ENCODE measurements at regions not wholly inside any gene's neighbourhood (a gene's known extent, or its start where the extent isn't known, plus 50 kb on each side); places are given as distances from the start of the nearest gene placed in this dataset.

DNA sequence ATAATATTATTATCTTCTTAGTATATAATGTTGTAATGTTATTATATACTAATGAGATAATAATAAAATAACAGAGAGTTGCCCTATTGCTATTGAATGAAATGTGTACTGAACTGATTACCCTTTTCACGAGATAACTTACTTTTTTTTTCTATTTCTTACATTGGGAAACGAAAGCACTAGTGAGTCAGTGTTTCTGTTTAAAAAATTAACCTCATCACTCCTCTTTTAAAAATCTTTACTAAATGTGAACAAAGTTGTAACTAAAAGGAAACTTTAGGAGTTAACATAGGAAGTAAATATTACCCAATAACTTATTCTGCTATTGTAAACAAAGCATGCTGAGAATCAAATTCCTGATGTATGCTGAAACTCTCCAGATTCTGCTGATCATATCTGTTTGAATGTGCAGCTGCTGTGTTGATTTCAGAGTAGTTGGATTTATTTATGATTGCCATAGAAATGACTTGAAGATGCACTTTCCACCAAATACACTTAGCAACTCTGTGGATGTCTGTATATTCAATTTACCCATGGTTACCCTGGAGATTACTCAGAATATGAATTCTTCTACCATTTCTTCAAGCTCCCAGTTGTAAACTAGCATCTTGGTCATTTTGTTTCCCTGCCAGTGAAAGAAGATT, 523.4 kb downstream of the TENT5A start (continued):
- TF ChIP-seq, protein P1, sequence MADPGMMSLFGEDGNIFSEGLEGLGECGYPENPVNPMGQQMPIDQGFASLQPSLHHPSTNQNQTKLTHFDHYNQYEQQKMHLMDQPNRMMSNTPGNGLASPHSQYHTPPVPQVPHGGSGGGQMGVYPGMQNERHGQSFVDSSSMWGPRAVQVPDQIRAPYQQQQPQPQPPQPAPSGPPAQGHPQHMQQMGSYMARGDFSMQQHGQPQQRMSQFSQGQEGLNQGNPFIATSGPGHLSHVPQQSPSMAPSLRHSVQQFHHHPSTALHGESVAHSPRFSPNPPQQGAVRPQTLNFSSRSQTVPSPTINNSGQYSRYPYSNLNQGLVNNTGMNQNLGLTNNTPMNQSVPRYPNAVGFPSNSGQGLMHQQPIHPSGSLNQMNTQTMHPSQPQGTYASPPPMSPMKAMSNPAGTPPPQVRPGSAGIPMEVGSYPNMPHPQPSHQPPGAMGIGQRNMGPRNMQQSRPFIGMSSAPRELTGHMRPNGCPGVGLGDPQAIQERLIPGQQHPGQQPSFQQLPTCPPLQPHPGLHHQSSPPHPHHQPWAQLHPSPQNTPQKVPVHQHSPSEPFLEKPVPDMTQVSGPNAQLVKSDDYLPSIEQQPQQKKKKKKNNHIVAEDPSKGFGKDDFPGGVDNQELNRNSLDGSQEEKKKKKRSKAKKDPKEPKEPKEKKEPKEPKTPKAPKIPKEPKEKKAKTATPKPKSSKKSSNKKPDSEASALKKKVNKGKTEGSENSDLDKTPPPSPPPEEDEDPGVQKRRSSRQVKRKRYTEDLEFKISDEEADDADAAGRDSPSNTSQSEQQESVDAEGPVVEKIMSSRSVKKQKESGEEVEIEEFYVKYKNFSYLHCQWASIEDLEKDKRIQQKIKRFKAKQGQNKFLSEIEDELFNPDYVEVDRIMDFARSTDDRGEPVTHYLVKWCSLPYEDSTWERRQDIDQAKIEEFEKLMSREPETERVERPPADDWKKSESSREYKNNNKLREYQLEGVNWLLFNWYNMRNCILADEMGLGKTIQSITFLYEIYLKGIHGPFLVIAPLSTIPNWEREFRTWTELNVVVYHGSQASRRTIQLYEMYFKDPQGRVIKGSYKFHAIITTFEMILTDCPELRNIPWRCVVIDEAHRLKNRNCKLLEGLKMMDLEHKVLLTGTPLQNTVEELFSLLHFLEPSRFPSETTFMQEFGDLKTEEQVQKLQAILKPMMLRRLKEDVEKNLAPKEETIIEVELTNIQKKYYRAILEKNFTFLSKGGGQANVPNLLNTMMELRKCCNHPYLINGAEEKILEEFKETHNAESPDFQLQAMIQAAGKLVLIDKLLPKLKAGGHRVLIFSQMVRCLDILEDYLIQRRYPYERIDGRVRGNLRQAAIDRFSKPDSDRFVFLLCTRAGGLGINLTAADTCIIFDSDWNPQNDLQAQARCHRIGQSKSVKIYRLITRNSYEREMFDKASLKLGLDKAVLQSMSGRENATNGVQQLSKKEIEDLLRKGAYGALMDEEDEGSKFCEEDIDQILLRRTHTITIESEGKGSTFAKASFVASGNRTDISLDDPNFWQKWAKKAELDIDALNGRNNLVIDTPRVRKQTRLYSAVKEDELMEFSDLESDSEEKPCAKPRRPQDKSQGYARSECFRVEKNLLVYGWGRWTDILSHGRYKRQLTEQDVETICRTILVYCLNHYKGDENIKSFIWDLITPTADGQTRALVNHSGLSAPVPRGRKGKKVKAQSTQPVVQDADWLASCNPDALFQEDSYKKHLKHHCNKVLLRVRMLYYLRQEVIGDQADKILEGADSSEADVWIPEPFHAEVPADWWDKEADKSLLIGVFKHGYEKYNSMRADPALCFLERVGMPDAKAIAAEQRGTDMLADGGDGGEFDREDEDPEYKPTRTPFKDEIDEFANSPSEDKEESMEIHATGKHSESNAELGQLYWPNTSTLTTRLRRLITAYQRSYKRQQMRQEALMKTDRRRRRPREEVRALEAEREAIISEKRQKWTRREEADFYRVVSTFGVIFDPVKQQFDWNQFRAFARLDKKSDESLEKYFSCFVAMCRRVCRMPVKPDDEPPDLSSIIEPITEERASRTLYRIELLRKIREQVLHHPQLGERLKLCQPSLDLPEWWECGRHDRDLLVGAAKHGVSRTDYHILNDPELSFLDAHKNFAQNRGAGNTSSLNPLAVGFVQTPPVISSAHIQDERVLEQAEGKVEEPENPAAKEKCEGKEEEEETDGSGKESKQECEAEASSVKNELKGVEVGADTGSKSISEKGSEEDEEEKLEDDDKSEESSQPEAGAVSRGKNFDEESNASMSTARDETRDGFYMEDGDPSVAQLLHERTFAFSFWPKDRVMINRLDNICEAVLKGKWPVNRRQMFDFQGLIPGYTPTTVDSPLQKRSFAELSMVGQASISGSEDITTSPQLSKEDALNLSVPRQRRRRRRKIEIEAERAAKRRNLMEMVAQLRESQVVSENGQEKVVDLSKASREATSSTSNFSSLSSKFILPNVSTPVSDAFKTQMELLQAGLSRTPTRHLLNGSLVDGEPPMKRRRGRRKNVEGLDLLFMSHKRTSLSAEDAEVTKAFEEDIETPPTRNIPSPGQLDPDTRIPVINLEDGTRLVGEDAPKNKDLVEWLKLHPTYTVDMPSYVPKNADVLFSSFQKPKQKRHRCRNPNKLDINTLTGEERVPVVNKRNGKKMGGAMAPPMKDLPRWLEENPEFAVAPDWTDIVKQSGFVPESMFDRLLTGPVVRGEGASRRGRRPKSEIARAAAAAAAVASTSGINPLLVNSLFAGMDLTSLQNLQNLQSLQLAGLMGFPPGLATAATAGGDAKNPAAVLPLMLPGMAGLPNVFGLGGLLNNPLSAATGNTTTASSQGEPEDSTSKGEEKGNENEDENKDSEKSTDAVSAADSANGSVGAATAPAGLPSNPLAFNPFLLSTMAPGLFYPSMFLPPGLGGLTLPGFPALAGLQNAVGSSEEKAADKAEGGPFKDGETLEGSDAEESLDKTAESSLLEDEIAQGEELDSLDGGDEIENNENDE (IDR thresholded peaks at IDR 0.05; ENCODE audit: insufficient replicate concordance, low read length): no peak
- TF ChIP-seq NANOG (IDR thresholded peaks at IDR 0.05; ENCODE audit: insufficient read depth, low read depth, low read length, poor library complexity, severe bottlenecking) (no peak), TBP (IDR thresholded peaks at IDR 0.05; ENCODE audit: low read depth, low read length) (no peak), JUN (IDR thresholded peaks at IDR 0.05; ENCODE audit: low read depth, low read length) (no peak), SIRT6 (IDR thresholded peaks at IDR 0.05; ENCODE audit: low read length) (no peak), KDM4A (IDR thresholded peaks at IDR 0.05; ENCODE audit: low read depth, low read length, severe bottlenecking) (no peak), TAF1 (IDR thresholded peaks at IDR 0.05; ENCODE audit: low read depth, low read length) (no peak), TAF7 (optimal IDR thresholded peaks at IDR 0.05; ENCODE audit: borderline replicate concordance, low read depth, low read length) (no peak), CTBP2 (IDR thresholded peaks at IDR 0.05; ENCODE audit: borderline replicate concordance, insufficient read depth, insufficient read length, low read length) (no peak)
- TF ChIP-seq, protein P2, sequence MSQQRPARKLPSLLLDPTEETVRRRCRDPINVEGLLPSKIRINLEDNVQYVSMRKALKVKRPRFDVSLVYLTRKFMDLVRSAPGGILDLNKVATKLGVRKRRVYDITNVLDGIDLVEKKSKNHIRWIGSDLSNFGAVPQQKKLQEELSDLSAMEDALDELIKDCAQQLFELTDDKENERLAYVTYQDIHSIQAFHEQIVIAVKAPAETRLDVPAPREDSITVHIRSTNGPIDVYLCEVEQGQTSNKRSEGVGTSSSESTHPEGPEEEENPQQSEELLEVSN (IDR thresholded peaks at IDR 0.05): no peak

Data from H1 (cell line).